ENCODE measurements at regions not wholly inside any gene's neighbourhood (a gene's known extent, or its start where the extent isn't known, plus 50 kb on each side); places are given as distances from the start of the nearest gene placed in this dataset.

GRCh38 chr5:110104726-110105669 is 415.3 kb downstream of the MAN2A1 start:
- no peak for ATAC-seq
- Histone ChIP-seq H3K27me3 (ENCODE audit: control insufficient read depth, insufficient read depth, low read length) (peaks cover 9% of the 10 kb centered on the region; the same call in 1 of the 2 replicates), H3K9me3 (ENCODE audit: control insufficient read depth, insufficient read depth, low read depth, low read length) (no peaks in the 10 kb centered on the region), H3K4me3 (ENCODE audit: low read depth in 2 of 2, low read length in 2 of 2) (no peak overlapping the region), H3K27ac (ENCODE audit: low read length) (no peak overlapping the region), H3K36me3 (ENCODE audit: control insufficient read depth, insufficient read depth, low read length) (no peaks in the 10 kb centered on the region), H3K4me1 (ENCODE audit: control insufficient read depth, insufficient read depth, low read length) (no peaks in the 10 kb centered on the region)
- ChIA-PET CTCF (no interaction called here), POLR2A (no interaction called here)
- in situ Hi-C loops (cut with HindIII; ENCODE audit: low pct_unique_long_range_greater_than_20kb, low sequenced_read_pairs), result no loop called here
- no peak for DNase-seq (ENCODE audit: low read depth, low spot score)
- TF ChIP-seq SIN3A (IDR thresholded peaks at IDR 0.05; ENCODE audit: borderline replicate concordance, insufficient read depth, low read depth, low read length), result no peak
- TF ChIP-seq REST (IDR thresholded peaks at IDR 0.05; ENCODE audit: insufficient read depth in 1 of 2, low read depth in 2 of 2, low read length in 1 of 2), result no peak
- TF ChIP-seq POLR2AphosphoS5 (IDR thresholded peaks at IDR 0.05; ENCODE audit: low read depth, low read length), result no peak
- TF ChIP-seq TCF7L2 (IDR thresholded peaks at IDR 0.05; ENCODE audit: low read depth, low read length), result no peak
- TF ChIP-seq CTCF (IDR thresholded peaks at IDR 0.05), result no peak
- intact Hi-C loops (cut with micrococcal nuclease; ENCODE audit: unreplicated experiment), result no loop called here
- BruUV-seq (replicated peaks), result no TSS peak

- BruUV-seq (replicated peaks), result no TSS peak
- peaks cover 9% of the 10 kb centered on the region; the same call in 1 of the 2 replicates for H3K27me3 ChIP-seq (ENCODE audit: control insufficient read depth, insufficient read depth, low read length)
- no peak overlapping the region for H3K27ac ChIP-seq (ENCODE audit: low read length)
- H3K36me3 ChIP-seq (ENCODE audit: control insufficient read depth, insufficient read depth, low read length), result no peaks in the 10 kb centered on the region
- CTCF ChIA-PET, result no interaction called here
- H3K9me3 ChIP-seq (ENCODE audit: control insufficient read depth, insufficient read depth, low read depth, low read length), result no peaks in the 10 kb centered on the region
- POLR2A ChIA-PET, result no interaction called here
- no peak for ATAC-seq
- in situ Hi-C loops (cut with HindIII; ENCODE audit: low pct_unique_long_range_greater_than_20kb, low sequenced_read_pairs) (no loop called here), intact Hi-C loops (cut with micrococcal nuclease; ENCODE audit: unreplicated experiment) (no loop called here)
- TF ChIP-seq TCF7L2 (IDR thresholded peaks at IDR 0.05; ENCODE audit: low read depth, low read length), result no peak
- TF ChIP-seq CTCF (IDR thresholded peaks at IDR 0.05), result no peak
- no peak for TF ChIP-seq SIN3A (IDR thresholded peaks at IDR 0.05; ENCODE audit: borderline replicate concordance, insufficient read depth, low read depth, low read length)
- TF ChIP-seq REST (IDR thresholded peaks at IDR 0.05; ENCODE audit: insufficient read depth in 1 of 2, low read depth in 2 of 2, low read length in 1 of 2), result no peak
- no peak for TF ChIP-seq POLR2AphosphoS5 (IDR thresholded peaks at IDR 0.05; ENCODE audit: low read depth, low read length)
- H3K4me1 ChIP-seq (ENCODE audit: control insufficient read depth, insufficient read depth, low read length), result no peaks in the 10 kb centered on the region
- DNase-seq (ENCODE audit: low read depth, low spot score), result no peak
- H3K4me3 ChIP-seq (ENCODE audit: low read depth in 2 of 2, low read length in 2 of 2), result no peak overlapping the region
Observed at GRCh38 chr5:110105692-110106091, 416.0 kb downstream of the MAN2A1 start.

Data from Panc1 (cell line).